GM10266 (cell line): ENCODE measurements at regions not wholly inside any gene's neighbourhood (a gene's known extent, or its start where the extent isn't known, plus 50 kb on each side); places are given as distances from the start of the nearest gene placed in this dataset.

ENCODE experiments used
- DNase-seq: peaks from one replicate; pipeline ENCODE4 v3.0.0; 2012; ENCODE audit errors: extremely low spot score
- TF ChIP-seq, protein P1 (sequence below): IDR thresholded peaks from 2 replicates; pipeline ENCODE4 v1.5.1; 2012; ENCODE audit warnings: mild to moderate bottlenecking, low read depth; ENCODE audit not compliant: control insufficient read depth, insufficient read depth; ENCODE audit errors: missing control alignments

DNA sequence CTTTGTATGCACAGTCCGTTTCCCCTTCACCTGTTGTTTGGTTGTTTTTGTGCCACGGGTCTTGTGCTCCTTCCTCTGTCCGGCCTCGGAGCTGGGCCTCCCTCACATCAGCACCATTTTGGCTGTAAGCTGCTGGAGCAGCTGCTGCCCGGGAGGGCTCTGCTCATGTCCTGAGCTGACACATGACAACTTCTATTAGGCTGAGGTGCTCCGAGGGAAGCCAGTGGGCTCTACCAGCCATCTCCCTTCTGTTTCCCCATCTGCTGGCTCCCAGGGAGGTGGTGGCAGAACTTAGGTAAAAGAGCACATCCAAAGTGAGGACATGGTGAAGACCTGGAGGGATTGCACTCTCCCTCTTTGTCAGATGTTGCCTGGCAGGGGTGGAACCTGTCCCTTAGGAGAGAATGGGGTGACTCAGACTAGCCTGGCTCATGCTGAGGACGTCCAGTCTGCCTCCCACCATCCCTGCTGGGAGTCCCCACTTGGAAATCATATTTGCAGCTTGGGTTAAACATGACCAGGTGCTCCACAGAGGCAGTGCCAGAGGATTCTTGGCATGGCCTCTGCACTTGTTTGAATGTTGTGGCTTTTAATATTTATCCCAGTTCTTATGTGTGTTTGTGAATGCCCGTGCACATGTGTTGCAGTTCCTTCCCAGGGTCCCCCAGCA is 49.8 kb upstream of the TNP1 start:
- no peak for DNase-seq
- TF ChIP-seq, protein P1, sequence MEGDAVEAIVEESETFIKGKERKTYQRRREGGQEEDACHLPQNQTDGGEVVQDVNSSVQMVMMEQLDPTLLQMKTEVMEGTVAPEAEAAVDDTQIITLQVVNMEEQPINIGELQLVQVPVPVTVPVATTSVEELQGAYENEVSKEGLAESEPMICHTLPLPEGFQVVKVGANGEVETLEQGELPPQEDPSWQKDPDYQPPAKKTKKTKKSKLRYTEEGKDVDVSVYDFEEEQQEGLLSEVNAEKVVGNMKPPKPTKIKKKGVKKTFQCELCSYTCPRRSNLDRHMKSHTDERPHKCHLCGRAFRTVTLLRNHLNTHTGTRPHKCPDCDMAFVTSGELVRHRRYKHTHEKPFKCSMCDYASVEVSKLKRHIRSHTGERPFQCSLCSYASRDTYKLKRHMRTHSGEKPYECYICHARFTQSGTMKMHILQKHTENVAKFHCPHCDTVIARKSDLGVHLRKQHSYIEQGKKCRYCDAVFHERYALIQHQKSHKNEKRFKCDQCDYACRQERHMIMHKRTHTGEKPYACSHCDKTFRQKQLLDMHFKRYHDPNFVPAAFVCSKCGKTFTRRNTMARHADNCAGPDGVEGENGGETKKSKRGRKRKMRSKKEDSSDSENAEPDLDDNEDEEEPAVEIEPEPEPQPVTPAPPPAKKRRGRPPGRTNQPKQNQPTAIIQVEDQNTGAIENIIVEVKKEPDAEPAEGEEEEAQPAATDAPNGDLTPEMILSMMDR = no peak
